ENCODE measurements at regions not wholly inside any gene's neighbourhood (a gene's known extent, or its start where the extent isn't known, plus 50 kb on each side); places are given as distances from the start of the nearest gene placed in this dataset.
A peak's percentile ranks its signal among the peaks of the same experiment; 100 is the strongest.

GRCh38 chr14:51547260-51547659 is 104.5 kb upstream of the FRMD6 start:
- H3K4me3 ChIP-seq (ENCODE audit: low read depth, low read length), result no peak overlapping the region
- TF ChIP-seq, protein P1, sequence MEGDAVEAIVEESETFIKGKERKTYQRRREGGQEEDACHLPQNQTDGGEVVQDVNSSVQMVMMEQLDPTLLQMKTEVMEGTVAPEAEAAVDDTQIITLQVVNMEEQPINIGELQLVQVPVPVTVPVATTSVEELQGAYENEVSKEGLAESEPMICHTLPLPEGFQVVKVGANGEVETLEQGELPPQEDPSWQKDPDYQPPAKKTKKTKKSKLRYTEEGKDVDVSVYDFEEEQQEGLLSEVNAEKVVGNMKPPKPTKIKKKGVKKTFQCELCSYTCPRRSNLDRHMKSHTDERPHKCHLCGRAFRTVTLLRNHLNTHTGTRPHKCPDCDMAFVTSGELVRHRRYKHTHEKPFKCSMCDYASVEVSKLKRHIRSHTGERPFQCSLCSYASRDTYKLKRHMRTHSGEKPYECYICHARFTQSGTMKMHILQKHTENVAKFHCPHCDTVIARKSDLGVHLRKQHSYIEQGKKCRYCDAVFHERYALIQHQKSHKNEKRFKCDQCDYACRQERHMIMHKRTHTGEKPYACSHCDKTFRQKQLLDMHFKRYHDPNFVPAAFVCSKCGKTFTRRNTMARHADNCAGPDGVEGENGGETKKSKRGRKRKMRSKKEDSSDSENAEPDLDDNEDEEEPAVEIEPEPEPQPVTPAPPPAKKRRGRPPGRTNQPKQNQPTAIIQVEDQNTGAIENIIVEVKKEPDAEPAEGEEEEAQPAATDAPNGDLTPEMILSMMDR (IDR thresholded peaks at IDR 0.05; ENCODE audit: control insufficient read depth, extremely low read depth, insufficient read depth), result no peak
- peak; percentile 49 for DNase-seq (ENCODE audit: low read depth)

DNA sequence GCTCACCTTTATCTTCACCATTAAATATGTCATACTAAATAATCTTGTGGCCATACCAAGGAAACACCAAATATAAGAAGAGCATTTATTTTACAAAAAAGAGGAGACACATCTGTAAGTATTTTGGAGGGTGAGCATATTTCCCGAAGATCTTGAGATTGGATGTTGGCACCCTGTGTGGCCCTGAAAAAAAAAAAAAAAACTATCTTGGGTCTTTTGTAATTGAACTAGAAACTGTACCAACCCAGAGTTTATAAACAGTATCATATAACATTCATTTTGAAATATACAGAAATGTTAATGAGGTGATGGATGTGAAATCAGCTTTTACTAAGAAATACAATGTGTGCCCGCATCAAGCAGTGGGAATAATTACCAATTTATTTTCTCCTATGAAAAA is 104.0 kb upstream of the FRMD6 start:
- H3K4me3 ChIP-seq (ENCODE audit: low read depth, low read length), result no peak overlapping the region
- TF ChIP-seq, protein P1 (IDR thresholded peaks at IDR 0.05; ENCODE audit: control insufficient read depth, extremely low read depth, insufficient read depth), result no peak

GRCh38 chr14:51548187-51548586 is 103.5 kb upstream of the FRMD6 start:
- TF ChIP-seq, protein P1 (IDR thresholded peaks at IDR 0.05; ENCODE audit: control insufficient read depth, extremely low read depth, insufficient read depth), result no peak
- no peak for DNase-seq (ENCODE audit: low read depth)
- H3K4me3 ChIP-seq (ENCODE audit: low read depth, low read length), result no peak overlapping the region

More for the DNA sequence above, 104.0 kb upstream of the FRMD6 start:
- no peak for DNase-seq (ENCODE audit: low read depth)

DNA sequence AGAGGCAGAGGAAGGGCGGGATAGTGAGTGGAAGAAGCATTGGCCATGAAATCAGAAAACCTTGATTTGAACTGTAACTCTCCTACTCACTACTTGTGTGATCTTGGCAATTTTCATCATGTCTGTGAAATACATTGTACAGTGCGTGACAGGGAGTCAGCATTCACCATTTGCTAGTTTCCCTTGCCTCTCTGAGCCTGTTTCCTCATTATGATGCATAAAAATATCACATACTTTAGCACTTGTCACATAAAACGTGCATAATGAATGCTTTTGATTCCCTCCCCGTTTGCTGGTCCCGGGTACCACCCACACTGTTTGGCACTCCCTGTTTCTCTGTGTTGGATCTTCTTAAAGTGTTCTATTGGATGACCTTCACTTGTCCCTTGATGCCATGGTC is 101.1 kb upstream of the FRMD6 start:
- TF ChIP-seq, protein P1 (IDR thresholded peaks at IDR 0.05; ENCODE audit: control insufficient read depth, extremely low read depth, insufficient read depth), result no peak
- H3K4me3 ChIP-seq (ENCODE audit: low read depth, low read length), result no peak overlapping the region
- DNase-seq (ENCODE audit: low read depth), result no peak

- no peak for DNase-seq (ENCODE audit: low read depth)
- TF ChIP-seq, protein P1 (IDR thresholded peaks at IDR 0.05; ENCODE audit: control insufficient read depth, extremely low read depth, insufficient read depth), result no peak
- H3K4me3 ChIP-seq (ENCODE audit: low read depth, low read length), result no peak overlapping the region
Measured at GRCh38 chr14:51552275-51552674, 99.4 kb upstream of the FRMD6 start.

GRCh38 chr14:51552768-51553404 is 98.8 kb upstream of the FRMD6 start:
- no peak overlapping the region for H3K4me3 ChIP-seq (ENCODE audit: low read depth, low read length)
- TF ChIP-seq, protein P1 (IDR thresholded peaks at IDR 0.05; ENCODE audit: control insufficient read depth, extremely low read depth, insufficient read depth), result no peak
- peak; percentile 89 for DNase-seq (ENCODE audit: low read depth)

DNA sequence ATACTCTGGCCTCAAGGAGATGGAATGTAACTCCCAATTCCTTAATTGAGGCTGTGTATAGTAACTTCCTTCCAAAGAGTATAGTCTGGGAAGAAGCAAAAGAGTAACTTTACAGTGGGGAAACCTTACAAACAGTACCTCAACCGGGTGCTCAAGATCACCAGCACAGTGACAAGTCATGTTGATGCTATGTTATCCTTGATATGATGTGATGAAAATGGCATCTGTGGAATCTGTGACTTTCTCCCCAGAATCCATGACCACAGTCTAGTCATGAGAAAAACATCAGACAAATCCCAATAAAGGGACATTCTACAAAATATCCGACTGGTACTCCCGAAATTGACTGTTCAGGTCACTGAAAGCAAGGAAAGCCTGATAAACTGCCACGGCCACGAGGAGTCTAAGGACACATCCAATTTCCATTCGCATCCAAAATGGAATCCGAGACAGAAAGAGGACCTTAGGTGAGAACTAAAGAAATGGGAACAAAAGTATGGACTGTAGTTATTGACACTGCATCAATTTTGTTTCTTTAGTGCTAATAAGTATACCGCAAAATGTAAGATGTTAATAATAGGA is 97.3 kb upstream of the FRMD6 start:
- H3K4me3 ChIP-seq (ENCODE audit: low read depth, low read length), result no peak overlapping the region
- no peak for DNase-seq (ENCODE audit: low read depth)
- TF ChIP-seq, protein P1 (IDR thresholded peaks at IDR 0.05; ENCODE audit: control insufficient read depth, extremely low read depth, insufficient read depth), result no peak
